ENCODE measurements at regions not wholly inside any gene's neighbourhood (a gene's known extent, or its start where the extent isn't known, plus 50 kb on each side); places are given as distances from the start of the nearest gene placed in this dataset.
"Not testable (repeated sequence)": the region's sequence is repeated elsewhere in the genome, so short reads cannot be mapped to it uniquely, and the experiment has no call there.

- H3K79me2 ChIP-seq (ENCODE audit: insufficient read depth, low read length): no peaks in the 10 kb centered on the region
- H3K9me3 ChIP-seq (ENCODE audit: insufficient read depth, low read depth, low read length): no peaks in the 10 kb centered on the region
- H3K36me3 ChIP-seq (ENCODE audit: insufficient read depth, low read length): no peaks in the 10 kb centered on the region
- H3K4me3 ChIP-seq (ENCODE audit: low read length, poor library complexity, severe bottlenecking): no peak overlapping the region
- no peaks in the 10 kb centered on the region for H3K27me3 ChIP-seq (ENCODE audit: insufficient read depth, low read length, poor library complexity, severe bottlenecking)
- H3K4me2 ChIP-seq (ENCODE audit: low read depth, low read length, poor library complexity, severe bottlenecking): no peak overlapping the region
- H4K20me1 ChIP-seq (ENCODE audit: insufficient read depth, low read length, poor library complexity, severe bottlenecking): no peaks in the 10 kb centered on the region
- H3F3A ChIP-seq (ENCODE audit: low read depth): no peaks in the 10 kb centered on the region
- no peaks in the 10 kb centered on the region for H3K4me1 ChIP-seq (ENCODE audit: insufficient read depth, low read length, poor library complexity, severe bottlenecking)
- H3K9me2 ChIP-seq (replicated peaks; ENCODE audit: low read depth, low read length): no peaks in the 10 kb centered on the region
- TF ChIP-seq EZH2phosphoT487 (IDR thresholded peaks at IDR 0.05; ENCODE audit: borderline replicate concordance) (no peak), CTCF (conservative IDR thresholded peaks at IDR 0.05; ENCODE audit: low read length) (peak; percentile 43)
- H3K9ac ChIP-seq (ENCODE audit: low read depth, low read length, poor library complexity, severe bottlenecking): no peak overlapping the region
- no peak overlapping the region for H2AFZ ChIP-seq (ENCODE audit: low read length)
These were observed 64.7 kb upstream of the UXT start for GRCh38 chrX:47723689-47724088.

- no peaks in the 10 kb centered on the region for H3F3A ChIP-seq (ENCODE audit: low read depth)
- no peaks in the 10 kb centered on the region for H4K20me1 ChIP-seq (ENCODE audit: insufficient read depth, low read length, poor library complexity, severe bottlenecking)
- no peaks in the 10 kb centered on the region for H3K79me2 ChIP-seq (ENCODE audit: insufficient read depth, low read length)
- no peaks in the 10 kb centered on the region for H3K4me1 ChIP-seq (ENCODE audit: insufficient read depth, low read length, poor library complexity, severe bottlenecking)
- no peaks in the 10 kb centered on the region for H3K27me3 ChIP-seq (ENCODE audit: insufficient read depth, low read length, poor library complexity, severe bottlenecking)
- H3K9me3 ChIP-seq (ENCODE audit: insufficient read depth, low read depth, low read length): no peaks in the 10 kb centered on the region
- no peak overlapping the region for H3K4me3 ChIP-seq (ENCODE audit: low read length, poor library complexity, severe bottlenecking)
- TF ChIP-seq EZH2phosphoT487 (IDR thresholded peaks at IDR 0.05; ENCODE audit: borderline replicate concordance): no peak
- TF ChIP-seq CTCF (conservative IDR thresholded peaks at IDR 0.05; ENCODE audit: low read length): no peak
- H3K9ac ChIP-seq (ENCODE audit: low read depth, low read length, poor library complexity, severe bottlenecking): no peak overlapping the region
- no peak overlapping the region for H3K4me2 ChIP-seq (ENCODE audit: low read depth, low read length, poor library complexity, severe bottlenecking)
- no peaks in the 10 kb centered on the region for H3K9me2 ChIP-seq (replicated peaks; ENCODE audit: low read depth, low read length)
- H3K36me3 ChIP-seq (ENCODE audit: insufficient read depth, low read length): no peaks in the 10 kb centered on the region
- no peak overlapping the region for H2AFZ ChIP-seq (ENCODE audit: low read length)
These were observed 64.1 kb upstream of the UXT start for GRCh38 chrX:47723083-47723482.

DNA sequence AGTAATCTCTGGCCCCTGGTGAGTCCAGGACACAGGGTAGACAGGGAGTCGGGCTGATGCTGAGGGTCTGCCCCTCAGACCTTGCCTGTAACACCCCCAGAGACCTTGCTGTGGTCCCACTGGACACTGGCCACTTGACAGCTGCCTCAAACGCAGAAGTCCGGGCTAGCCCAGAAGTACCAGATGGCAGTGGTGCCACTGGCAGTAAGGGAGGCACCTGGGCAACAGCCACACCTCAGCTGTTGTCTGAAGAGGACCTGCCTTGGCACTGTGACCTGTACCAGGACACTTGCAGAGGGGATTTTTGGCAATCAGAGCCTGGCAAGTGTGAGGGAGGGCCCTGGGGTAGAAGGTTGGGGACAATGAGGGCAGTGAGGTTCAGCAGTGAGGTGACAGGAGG, 63.3 kb upstream of the UXT start:
- Histone ChIP-seq H3F3A (ENCODE audit: low read depth) (no peaks in the 10 kb centered on the region), H3K4me1 (ENCODE audit: insufficient read depth, low read length, poor library complexity, severe bottlenecking) (no peaks in the 10 kb centered on the region), H3K9me3 (ENCODE audit: insufficient read depth, low read depth, low read length) (no peaks in the 10 kb centered on the region), H3K36me3 (ENCODE audit: insufficient read depth, low read length) (no peaks in the 10 kb centered on the region), H3K4me2 (ENCODE audit: low read depth, low read length, poor library complexity, severe bottlenecking) (no peak overlapping the region), H3K4me3 (ENCODE audit: low read length, poor library complexity, severe bottlenecking) (no peak overlapping the region), H4K20me1 (ENCODE audit: insufficient read depth, low read length, poor library complexity, severe bottlenecking) (no peaks in the 10 kb centered on the region), H3K79me2 (ENCODE audit: insufficient read depth, low read length) (no peaks in the 10 kb centered on the region), H3K27me3 (ENCODE audit: insufficient read depth, low read length, poor library complexity, severe bottlenecking) (no peaks in the 10 kb centered on the region), H3K9me2 (replicated peaks; ENCODE audit: low read depth, low read length) (no peaks in the 10 kb centered on the region), H3K9ac (ENCODE audit: low read depth, low read length, poor library complexity, severe bottlenecking) (no peak overlapping the region), H2AFZ (ENCODE audit: low read length) (no peak overlapping the region)
- TF ChIP-seq EZH2phosphoT487 (IDR thresholded peaks at IDR 0.05; ENCODE audit: borderline replicate concordance): no peak
- TF ChIP-seq CTCF (conservative IDR thresholded peaks at IDR 0.05; ENCODE audit: low read length): no peak

- not testable (repeated sequence) for H2AFZ ChIP-seq (ENCODE audit: low read length); H3K27me3 ChIP-seq (ENCODE audit: insufficient read depth, low read length, poor library complexity, severe bottlenecking); H3K9ac ChIP-seq (ENCODE audit: low read depth, low read length, poor library complexity, severe bottlenecking); H3K4me1 ChIP-seq (ENCODE audit: insufficient read depth, low read length, poor library complexity, severe bottlenecking); H3K9me2 ChIP-seq (replicated peaks; ENCODE audit: low read depth, low read length); H3K79me2 ChIP-seq (ENCODE audit: insufficient read depth, low read length); H3K9me3 ChIP-seq (ENCODE audit: insufficient read depth, low read depth, low read length); H3K4me2 ChIP-seq (ENCODE audit: low read depth, low read length, poor library complexity, severe bottlenecking); H4K20me1 ChIP-seq (ENCODE audit: insufficient read depth, low read length, poor library complexity, severe bottlenecking); H3K36me3 ChIP-seq (ENCODE audit: insufficient read depth, low read length); H3K4me3 ChIP-seq (ENCODE audit: low read length, poor library complexity, severe bottlenecking); H3F3A ChIP-seq (ENCODE audit: low read depth)
These were observed 56.1 kb upstream of the UXT start for GRCh38 chrX:47715078-47715477.

DNA sequence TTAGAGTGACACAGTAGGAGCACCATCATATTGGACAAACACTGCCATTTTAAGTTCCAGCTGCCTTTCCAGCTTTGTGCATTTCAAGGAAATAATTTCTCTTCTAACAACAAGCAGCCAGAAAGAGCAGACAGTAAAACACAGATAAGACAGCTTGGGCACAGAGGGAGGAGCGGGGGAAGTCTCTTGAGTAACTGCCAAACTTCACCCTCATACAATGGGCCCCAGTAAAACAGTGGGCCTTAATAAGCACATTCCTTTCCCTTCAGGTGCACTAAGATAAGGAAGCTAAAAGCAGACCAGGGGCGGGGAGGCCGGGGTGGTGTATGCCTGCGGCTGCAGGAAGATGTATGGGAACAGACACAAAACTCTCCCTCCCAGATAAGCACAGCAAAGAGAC, 53.7 kb upstream of the UXT start:
- not testable (repeated sequence) for H3K4me1 ChIP-seq (ENCODE audit: insufficient read depth, low read length, poor library complexity, severe bottlenecking); H3K36me3 ChIP-seq (ENCODE audit: insufficient read depth, low read length); H2AFZ ChIP-seq (ENCODE audit: low read length); H4K20me1 ChIP-seq (ENCODE audit: insufficient read depth, low read length, poor library complexity, severe bottlenecking); H3K4me3 ChIP-seq (ENCODE audit: low read length, poor library complexity, severe bottlenecking); H3K9me2 ChIP-seq (replicated peaks; ENCODE audit: low read depth, low read length); H3K4me2 ChIP-seq (ENCODE audit: low read depth, low read length, poor library complexity, severe bottlenecking); H3K79me2 ChIP-seq (ENCODE audit: insufficient read depth, low read length); H3K9me3 ChIP-seq (ENCODE audit: insufficient read depth, low read depth, low read length); H3K9ac ChIP-seq (ENCODE audit: low read depth, low read length, poor library complexity, severe bottlenecking); H3K27me3 ChIP-seq (ENCODE audit: insufficient read depth, low read length, poor library complexity, severe bottlenecking); H3F3A ChIP-seq (ENCODE audit: low read depth)
